K562 (cell line): ENCODE measurements at regions not wholly inside any gene's neighbourhood (a gene's known extent, or its start where the extent isn't known, plus 50 kb on each side); places are given as distances from the start of the nearest gene placed in this dataset.

Experiments
- CBX8 ChIP-seq: fragments of 200-600 bp; sonication (generic); IDR thresholded peaks from 2 replicates; pipeline ENCODE4 v1.6.1; 2012; ENCODE audit warnings: borderline replicate concordance, mixed run types, low read depth, mild to moderate bottlenecking, moderate library complexity, mixed read lengths, low read length, control low read depth, inconsistent platforms; ENCODE audit not compliant: poor library complexity, severe bottlenecking; ENCODE audit errors: extremely low read depth
- FOXK1 ChIP-seq: sonication (generic); formaldehyde crosslinking; IDR thresholded peaks from 2 replicates; pipeline ENCODE4 v1.8.0; 2022; ENCODE audit warnings: missing genetic modification reagents, mild to moderate bottlenecking, borderline replicate concordance
- HDAC6 ChIP-seq: IDR thresholded peaks from 2 replicates; pipeline ENCODE4 v1.6.1; 2012; ENCODE audit warnings: low read depth, mild to moderate bottlenecking, control low read depth, inconsistent platforms, low read length, moderate library complexity
- KDM2B ChIP-seq: fragments of 250-450 bp; sonication (Bioruptor Pico); IDR thresholded peaks from 2 replicates; pipeline ENCODE4 v1.8.0; 2021; ENCODE audit warnings: mild to moderate bottlenecking, moderate library complexity
- PHTF2 ChIP-seq: fragments of 250-450 bp; sonication (Bioruptor Pico); IDR thresholded peaks from 2 replicates; pipeline ENCODE4 v1.5.0; 2021; ENCODE audit warnings: mild to moderate bottlenecking
- RCOR1 ChIP-seq, 2 experiments: IDR thresholded peaks; 2 replicates each; pipeline ENCODE4 v1.6.1; 2012; ENCODE audit warnings: low read depth in 2 of 2, low read length in 2 of 2, borderline replicate concordance in 1 of 2, improper control_type of control experiment in 1 of 2
- SIN3A ChIP-seq, 2 experiments: fragments of 150-350 bp in 1 of 2; IDR thresholded peaks; 2 replicates each; pipeline ENCODE4 v1.6.1; 2011 to 2016; ENCODE audit warnings: borderline replicate concordance in 2 of 2, low read depth in 2 of 2, low read length in 2 of 2, mild to moderate bottlenecking in 2 of 2, moderate library complexity in 2 of 2; ENCODE audit not compliant: control insufficient read depth in 1 of 2
- TFE3 ChIP-seq: fragments of 450-650 bp; formaldehyde crosslinking; IDR thresholded peaks from 2 replicates; pipeline ENCODE4 v1.4.0; 2020; ENCODE audit warnings: mild to moderate bottlenecking, mixed read lengths
- ZNF174 ChIP-seq: fragments of 250-450 bp; sonication (Bioruptor Pico); IDR thresholded peaks from 2 replicates; pipeline ENCODE4 v1.4.0; 2020; ENCODE audit warnings: mild to moderate bottlenecking
- ZNF274 ChIP-seq: IDR thresholded peaks from 2 replicates; pipeline ENCODE4 v1.6.1; 2011; ENCODE audit warnings: low read depth, mild to moderate bottlenecking, low read length, moderate library complexity, borderline replicate concordance
- ZNF76 ChIP-seq: fragments of 250-450 bp; sonication (Bioruptor Pico); IDR thresholded peaks from 2 replicates; pipeline ENCODE4 v1.4.0; 2020; ENCODE audit warnings: mild to moderate bottlenecking, moderate library complexity, borderline replicate concordance
- TF ChIP-seq, protein P1 (sequence below), 3 experiments: IDR thresholded peaks in 2 of 3; conservative IDR thresholded peaks in 1 of 3; 2 replicates each; pipeline ENCODE4 v1.5.1; 2011 to 2012; ENCODE audit warnings: low read length in 3 of 3, mild to moderate bottlenecking in 3 of 3, control low read depth in 2 of 3, improper control_type of control experiment in 1 of 3, inconsistent platforms in 1 of 3, low read depth in 1 of 3, mixed read lengths in 1 of 3, moderate library complexity in 1 of 3; ENCODE audit not compliant: insufficient read depth in 2 of 3

GRCh38 chr2:228532233-228532632, 350.7 kb upstream of the SPHKAP start:
- TF ChIP-seq PHTF2 (CRISPR knock-in tag) (no peak), FOXK1 (CRISPR knock-in tag) (no peak), ZNF274 (no peak), SIN3A (IDR thresholded peaks at IDR 0.05; ENCODE audit: borderline replicate concordance in 2 of 2, control insufficient read depth in 1 of 2, low read depth in 2 of 2, low read length in 2 of 2) (no peak), TFE3 (CRISPR knock-in tag) (no peak), ZNF174 (CRISPR knock-in tag) (no peak), KDM2B (CRISPR knock-in tag) (no peak), RCOR1 (IDR thresholded peaks at IDR 0.05; ENCODE audit: borderline replicate concordance in 1 of 2, low read depth in 2 of 2, low read length in 2 of 2) (no peak), ZNF76 (CRISPR knock-in tag) (no peak), CBX8 (no peak), HDAC6 (no peak)
- TF ChIP-seq, protein P1, sequence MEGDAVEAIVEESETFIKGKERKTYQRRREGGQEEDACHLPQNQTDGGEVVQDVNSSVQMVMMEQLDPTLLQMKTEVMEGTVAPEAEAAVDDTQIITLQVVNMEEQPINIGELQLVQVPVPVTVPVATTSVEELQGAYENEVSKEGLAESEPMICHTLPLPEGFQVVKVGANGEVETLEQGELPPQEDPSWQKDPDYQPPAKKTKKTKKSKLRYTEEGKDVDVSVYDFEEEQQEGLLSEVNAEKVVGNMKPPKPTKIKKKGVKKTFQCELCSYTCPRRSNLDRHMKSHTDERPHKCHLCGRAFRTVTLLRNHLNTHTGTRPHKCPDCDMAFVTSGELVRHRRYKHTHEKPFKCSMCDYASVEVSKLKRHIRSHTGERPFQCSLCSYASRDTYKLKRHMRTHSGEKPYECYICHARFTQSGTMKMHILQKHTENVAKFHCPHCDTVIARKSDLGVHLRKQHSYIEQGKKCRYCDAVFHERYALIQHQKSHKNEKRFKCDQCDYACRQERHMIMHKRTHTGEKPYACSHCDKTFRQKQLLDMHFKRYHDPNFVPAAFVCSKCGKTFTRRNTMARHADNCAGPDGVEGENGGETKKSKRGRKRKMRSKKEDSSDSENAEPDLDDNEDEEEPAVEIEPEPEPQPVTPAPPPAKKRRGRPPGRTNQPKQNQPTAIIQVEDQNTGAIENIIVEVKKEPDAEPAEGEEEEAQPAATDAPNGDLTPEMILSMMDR (IDR thresholded peaks at IDR 0.05 in 2 of 3, conservative IDR thresholded peaks at IDR 0.05 in 1 of 3; ENCODE audit: insufficient read depth in 2 of 3, low read depth in 1 of 3, low read length in 3 of 3) = no peak
